Skeletal muscle satellite cell (primary cell): ENCODE measurements at regions not wholly inside any gene's neighbourhood (a gene's known extent, or its start where the extent isn't known, plus 50 kb on each side); places are given as distances from the start of the nearest gene placed in this dataset.

Source experiments
- H3K27me3 ChIP-seq: 2 replicates; pipeline ENCODE4 v1.7.0; 2013; ENCODE audit warnings: low read length; ENCODE audit not compliant: control insufficient read depth, insufficient read depth
- H3K36me3 ChIP-seq: 2 replicates; pipeline ENCODE4 v1.7.0; 2013; ENCODE audit warnings: mild to moderate bottlenecking, control low read depth, low read length; ENCODE audit not compliant: insufficient read depth
- H3K4me1 ChIP-seq: 2 replicates; pipeline ENCODE4 v1.7.0; 2013; ENCODE audit warnings: low read length; ENCODE audit not compliant: control insufficient read depth, insufficient read depth
- H3K4me2 ChIP-seq: 2 replicates; pipeline ENCODE4 v1.7.0; 2013; ENCODE audit warnings: mild to moderate bottlenecking, low read length
- H3K4me3 ChIP-seq: 2 replicates; pipeline ENCODE4 v1.7.0; 2013; ENCODE audit warnings: low read length
- H3K9ac ChIP-seq: 2 replicates; pipeline ENCODE4 v1.7.0; 2013; ENCODE audit warnings: mild to moderate bottlenecking, low read depth, low read length, moderate library complexity
- H3K9me3 ChIP-seq: replicated peaks from 2 replicates; pipeline ENCODE4 v1.7.0; 2013; ENCODE audit warnings: mild to moderate bottlenecking, control low read depth, low read length

- Histone ChIP-seq H3K4me3 (no peak overlapping the region), H3K4me1 (no peaks in the 10 kb centered on the region), H3K36me3 (no peaks in the 10 kb centered on the region), H3K27me3 (no peaks in the 10 kb centered on the region), H3K9me3 (peaks cover 29% of the 10 kb centered on the region), H3K4me2 (no peak overlapping the region), H3K9ac (no peak overlapping the region)
These were observed 713.9 kb downstream of the BRD1 start for GRCh38 chr22:49113758-49114157.

DNA sequence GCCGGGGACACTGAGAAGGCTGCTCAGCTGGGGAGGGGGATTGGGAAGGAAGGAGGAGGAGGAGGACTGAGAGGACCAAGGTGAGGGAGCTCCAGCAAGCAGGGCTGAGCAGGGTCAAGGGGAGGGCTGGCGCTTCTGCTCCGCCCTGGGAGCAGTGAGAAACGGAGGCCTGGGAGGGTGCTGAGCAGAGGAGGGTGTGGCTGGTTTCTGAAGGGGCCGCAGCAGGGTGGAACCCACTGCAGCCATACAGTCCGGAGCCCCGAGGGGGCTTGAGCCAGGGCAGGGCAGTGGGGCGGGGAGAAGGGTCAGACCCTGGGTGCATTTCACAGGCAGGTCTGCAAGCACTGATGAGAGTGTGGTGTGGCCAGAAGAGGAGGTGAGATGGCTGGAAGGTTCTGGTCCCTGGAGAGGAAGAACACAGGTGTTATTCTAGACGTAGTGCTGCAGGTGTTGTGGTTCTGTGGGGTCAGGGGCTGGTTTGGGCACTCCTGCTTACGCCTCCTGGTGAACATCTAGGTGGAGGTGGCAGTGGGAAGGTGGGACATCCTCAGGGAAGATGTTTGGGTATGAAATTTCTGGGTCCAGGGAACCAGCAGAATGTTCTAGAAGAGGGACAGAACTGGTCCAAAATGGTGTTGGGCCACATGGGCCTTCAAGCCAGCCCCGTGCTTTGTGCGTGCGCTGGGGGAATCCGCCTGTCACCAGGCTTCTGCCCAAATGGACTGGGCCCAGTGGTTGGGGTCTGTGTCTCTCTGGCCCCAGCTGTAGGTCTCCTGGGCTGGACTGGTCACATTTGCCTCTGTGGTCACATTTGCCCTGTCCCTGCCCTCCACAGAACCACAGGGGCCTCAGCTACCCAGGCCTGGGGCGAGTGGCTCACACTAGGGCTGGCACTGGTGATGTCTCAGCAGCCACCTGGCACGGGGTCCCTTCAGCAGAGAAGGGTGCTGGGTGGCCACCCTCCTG, 714.7 kb downstream of the BRD1 start:
- Histone ChIP-seq H3K27me3 (no peaks in the 10 kb centered on the region), H3K4me1 (no peaks in the 10 kb centered on the region), H3K9ac (no peak overlapping the region), H3K9me3 (peaks cover 34% of the 10 kb centered on the region), H3K4me3 (no peak overlapping the region), H3K36me3 (no peaks in the 10 kb centered on the region), H3K4me2 (no peak overlapping the region)

- no peak overlapping the region for H3K4me2 ChIP-seq
- H3K4me1 ChIP-seq: no peaks in the 10 kb centered on the region
- no peaks in the 10 kb centered on the region for H3K27me3 ChIP-seq
- H3K9ac ChIP-seq: no peak overlapping the region
- no peaks in the 10 kb centered on the region for H3K36me3 ChIP-seq
- peaks cover 34% of the 10 kb centered on the region for H3K9me3 ChIP-seq
- H3K4me3 ChIP-seq: no peak overlapping the region
These were observed 715.5 kb downstream of the BRD1 start for GRCh38 chr22:49112176-49112575.

DNA sequence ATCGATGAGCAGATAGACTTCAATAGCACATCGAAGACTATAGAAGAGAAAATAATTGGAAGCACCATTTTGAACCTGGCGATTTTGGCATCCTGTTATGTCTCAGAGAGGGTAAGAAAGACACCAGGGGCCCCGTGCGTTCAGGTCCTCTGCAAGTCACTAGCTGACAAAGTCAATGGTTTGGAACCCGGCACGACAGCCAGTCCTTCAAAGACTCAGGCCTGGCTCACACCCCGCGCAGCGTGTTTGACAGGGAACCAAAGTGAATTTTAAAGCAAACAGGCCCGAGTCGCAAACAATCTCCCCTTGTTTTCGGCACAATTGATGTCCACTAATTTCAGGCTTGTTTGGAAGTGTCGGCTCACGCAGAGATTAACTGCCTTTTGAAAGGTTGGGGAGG, 716.6 kb downstream of the BRD1 start:
- no peak overlapping the region for H3K9ac ChIP-seq
- H3K4me1 ChIP-seq: no peaks in the 10 kb centered on the region
- H3K27me3 ChIP-seq: no peaks in the 10 kb centered on the region
- H3K36me3 ChIP-seq: no peaks in the 10 kb centered on the region
- peaks cover 34% of the 10 kb centered on the region for H3K9me3 ChIP-seq
- H3K4me3 ChIP-seq: no peak overlapping the region
- no peak overlapping the region for H3K4me2 ChIP-seq

DNA sequence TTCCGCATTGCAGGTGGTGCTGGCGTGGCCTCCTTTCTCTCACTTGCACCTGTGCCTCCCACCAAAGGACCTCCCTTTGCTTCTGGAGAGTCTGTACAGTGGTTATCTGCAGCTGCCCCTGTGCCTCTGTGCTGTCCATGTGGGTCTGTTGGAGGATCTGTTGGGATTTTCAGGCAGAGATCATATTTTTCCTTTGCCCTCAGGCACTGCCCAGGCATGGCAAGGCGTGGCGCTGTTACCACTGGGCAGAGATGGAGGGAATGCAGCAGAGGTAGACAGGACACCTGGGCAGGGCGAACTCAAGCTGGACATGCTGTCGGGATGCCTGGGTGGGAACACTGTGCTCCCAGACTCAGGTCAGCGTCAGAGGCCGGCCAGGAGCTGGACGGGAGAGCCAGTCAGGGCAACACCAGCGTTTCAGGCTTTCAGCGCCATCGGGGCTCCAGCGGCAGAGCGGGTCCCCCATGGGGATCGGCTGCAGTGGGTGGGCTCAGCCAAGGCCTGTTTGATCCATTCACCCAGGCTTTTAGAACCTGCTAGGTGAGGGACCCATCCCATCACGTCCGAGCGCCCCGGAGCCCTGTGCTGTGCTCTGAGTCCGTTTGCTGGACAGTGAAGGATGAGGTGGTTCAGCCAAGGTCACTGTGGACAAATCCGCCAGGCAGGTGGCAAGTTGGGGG, 718.9 kb downstream of the BRD1 start:
- peaks cover 17% of the 10 kb centered on the region for H3K9me3 ChIP-seq
- no peaks in the 10 kb centered on the region for H3K4me1 ChIP-seq
- no peak overlapping the region for H3K9ac ChIP-seq
- H3K4me2 ChIP-seq: no peak overlapping the region
- no peaks in the 10 kb centered on the region for H3K27me3 ChIP-seq
- H3K36me3 ChIP-seq: no peaks in the 10 kb centered on the region
- H3K4me3 ChIP-seq: no peak overlapping the region

- Histone ChIP-seq H3K27me3 (no peaks in the 10 kb centered on the region), H3K9ac (no peak overlapping the region), H3K4me2 (no peak overlapping the region), H3K36me3 (no peaks in the 10 kb centered on the region), H3K4me3 (no peak overlapping the region), H3K9me3 (peaks cover 19% of the 10 kb centered on the region), H3K4me1 (no peaks in the 10 kb centered on the region)
These were observed 719.6 kb downstream of the BRD1 start for GRCh38 chr22:49107961-49108530.

GRCh38 chr22:49107561-49107960, 720.1 kb downstream of the BRD1 start:
- no peaks in the 10 kb centered on the region for H3K4me1 ChIP-seq
- H3K36me3 ChIP-seq: no peaks in the 10 kb centered on the region
- H3K4me3 ChIP-seq: no peak overlapping the region
- no peaks in the 10 kb centered on the region for H3K27me3 ChIP-seq
- H3K9ac ChIP-seq: no peak overlapping the region
- H3K9me3 ChIP-seq: peaks cover 20% of the 10 kb centered on the region
- H3K4me2 ChIP-seq: no peak overlapping the region

DNA sequence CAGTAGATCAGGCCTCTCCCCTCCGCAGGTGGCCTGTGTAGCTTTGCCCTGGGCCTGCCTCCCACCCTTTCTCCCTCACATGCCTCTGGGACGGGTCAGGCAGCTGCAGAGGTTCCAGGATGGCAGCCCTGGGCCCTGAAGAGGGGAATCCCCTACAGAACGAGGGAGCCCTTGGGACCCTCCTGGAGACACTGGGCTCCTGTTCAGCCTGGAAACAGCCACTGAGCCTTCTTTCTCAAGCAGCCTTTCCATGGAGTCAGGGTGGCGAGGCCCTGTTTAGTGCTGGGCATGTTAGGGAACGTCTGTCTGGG, 720.9 kb downstream of the BRD1 start:
- no peaks in the 10 kb centered on the region for H3K27me3 ChIP-seq
- H3K36me3 ChIP-seq: no peaks in the 10 kb centered on the region
- H3K9ac ChIP-seq: no peak overlapping the region
- H3K4me3 ChIP-seq: no peak overlapping the region
- peaks cover 17% of the 10 kb centered on the region for H3K9me3 ChIP-seq
- no peak overlapping the region for H3K4me2 ChIP-seq
- H3K4me1 ChIP-seq: no peaks in the 10 kb centered on the region

GRCh38 chr22:49106096-49106841, 721.4 kb downstream of the BRD1 start:
- H3K27me3 ChIP-seq: no peaks in the 10 kb centered on the region
- H3K36me3 ChIP-seq: no peaks in the 10 kb centered on the region
- H3K9me3 ChIP-seq: peaks cover 17% of the 10 kb centered on the region
- H3K4me1 ChIP-seq: no peaks in the 10 kb centered on the region
- no peak overlapping the region for H3K9ac ChIP-seq
- no peak overlapping the region for H3K4me2 ChIP-seq
- H3K4me3 ChIP-seq: no peak overlapping the region

GRCh38 chr22:49104434-49104833, 723.2 kb downstream of the BRD1 start:
- Histone ChIP-seq H3K9ac (no peak overlapping the region), H3K27me3 (no peaks in the 10 kb centered on the region), H3K9me3 (peaks cover 23% of the 10 kb centered on the region), H3K4me2 (no peak overlapping the region), H3K36me3 (no peaks in the 10 kb centered on the region), H3K4me1 (no peaks in the 10 kb centered on the region), H3K4me3 (no peak overlapping the region)

GRCh38 chr22:49103314-49104059, 724.2 kb downstream of the BRD1 start:
- H3K4me3 ChIP-seq: no peak overlapping the region
- H3K36me3 ChIP-seq: no peaks in the 10 kb centered on the region
- no peaks in the 10 kb centered on the region for H3K27me3 ChIP-seq
- H3K9me3 ChIP-seq: peaks cover 18% of the 10 kb centered on the region
- H3K9ac ChIP-seq: no peak overlapping the region
- no peaks in the 10 kb centered on the region for H3K4me1 ChIP-seq
- H3K4me2 ChIP-seq: no peak overlapping the region
